Lower lobe of right lung (tissue), 2 donors: ENCODE measurements at regions not wholly inside any gene's neighbourhood (a gene's known extent, or its start where the extent isn't known, plus 50 kb on each side); places are given as distances from the start of the nearest gene placed in this dataset.
"Not testable (repeated sequence)": the region's sequence is repeated elsewhere in the genome, so short reads cannot be mapped to it uniquely, and the experiment has no call there.

ENCODE experiments used
- ATAC-seq, 2 donors: fragments of 200-7000 bp; cut with Tn5 transposase; one replicate each; pipeline ENCODE4 v1.9.1; 2020 to 2022; ENCODE audit warnings: mild to moderate bottlenecking in 2 of 2, moderate library complexity in 2 of 2
- DNase-seq: peaks from one replicate; pipeline ENCODE4 v3.0.0-alpha.2; 2020
- H3K27ac ChIP-seq: fragments of 200-600 bp; one replicate; pipeline ENCODE4 v1.8.0; 2022
- H3K27me3 ChIP-seq: fragments of 200-600 bp; one replicate; pipeline ENCODE4 v1.8.0; 2022; ENCODE audit warnings: low read depth
- H3K36me3 ChIP-seq: fragments of 200-600 bp; one replicate; pipeline ENCODE4 v1.8.0; 2022; ENCODE audit warnings: mild to moderate bottlenecking
- H3K4me1 ChIP-seq: fragments of 200-600 bp; one replicate; pipeline ENCODE4 v1.8.0; 2022
- H3K4me3 ChIP-seq: fragments of 200-600 bp; one replicate; pipeline ENCODE4 v1.8.0; 2022; ENCODE audit warnings: mild to moderate bottlenecking
- H3K9me3 ChIP-seq: fragments of 200-600 bp; one replicate; pipeline ENCODE4 v1.8.0; 2022
- intact Hi-C: fragments of 100-400 bp; cut with DNase I; formaldehyde crosslinking; loops from one replicate; pipeline ENCODE4 v1.11.0; 2022
- TF ChIP-seq, protein P1 (sequence below): fragments of 200-600 bp; IDR thresholded peaks from one replicate; pipeline ENCODE4 v1.8.0; 2022; ENCODE audit warnings: antibody characterized with exemption, mild to moderate bottlenecking
- donor health status: DM: no; HTN: yes; CAD: no; lungs with severe emphysema.

DNA sequence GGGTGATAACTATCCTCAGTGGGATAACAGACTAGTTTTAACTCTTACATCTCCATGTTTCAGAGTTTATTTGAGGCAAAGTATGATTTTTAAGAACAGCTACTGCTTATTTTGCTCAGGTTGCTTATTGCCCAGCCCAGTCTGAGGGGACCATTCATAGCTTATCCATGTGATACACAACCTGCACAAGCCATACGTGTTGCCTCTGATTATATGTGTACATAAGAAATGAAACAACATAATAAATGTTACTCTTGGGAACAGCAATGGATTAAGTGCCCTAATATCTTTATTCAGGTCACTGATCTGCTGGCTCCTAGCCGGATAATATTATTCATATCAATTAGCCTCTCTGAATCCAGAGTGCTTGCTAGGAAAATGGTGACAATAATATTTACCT, 236.2 kb downstream of the CGGBP1 start:
- DNase-seq = no peak
- no peak for ATAC-seq
- Histone ChIP-seq H3K36me3 (no peaks in the 10 kb centered on the region), H3K27me3 (no peaks in the 10 kb centered on the region), H3K4me3 (no peak overlapping the region), H3K9me3 (no peaks in the 10 kb centered on the region), H3K27ac (no peak overlapping the region), H3K4me1 (no peaks in the 10 kb centered on the region)
- TF ChIP-seq, protein P1, sequence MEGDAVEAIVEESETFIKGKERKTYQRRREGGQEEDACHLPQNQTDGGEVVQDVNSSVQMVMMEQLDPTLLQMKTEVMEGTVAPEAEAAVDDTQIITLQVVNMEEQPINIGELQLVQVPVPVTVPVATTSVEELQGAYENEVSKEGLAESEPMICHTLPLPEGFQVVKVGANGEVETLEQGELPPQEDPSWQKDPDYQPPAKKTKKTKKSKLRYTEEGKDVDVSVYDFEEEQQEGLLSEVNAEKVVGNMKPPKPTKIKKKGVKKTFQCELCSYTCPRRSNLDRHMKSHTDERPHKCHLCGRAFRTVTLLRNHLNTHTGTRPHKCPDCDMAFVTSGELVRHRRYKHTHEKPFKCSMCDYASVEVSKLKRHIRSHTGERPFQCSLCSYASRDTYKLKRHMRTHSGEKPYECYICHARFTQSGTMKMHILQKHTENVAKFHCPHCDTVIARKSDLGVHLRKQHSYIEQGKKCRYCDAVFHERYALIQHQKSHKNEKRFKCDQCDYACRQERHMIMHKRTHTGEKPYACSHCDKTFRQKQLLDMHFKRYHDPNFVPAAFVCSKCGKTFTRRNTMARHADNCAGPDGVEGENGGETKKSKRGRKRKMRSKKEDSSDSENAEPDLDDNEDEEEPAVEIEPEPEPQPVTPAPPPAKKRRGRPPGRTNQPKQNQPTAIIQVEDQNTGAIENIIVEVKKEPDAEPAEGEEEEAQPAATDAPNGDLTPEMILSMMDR = no peak
- intact Hi-C loops = no loop called here

DNA sequence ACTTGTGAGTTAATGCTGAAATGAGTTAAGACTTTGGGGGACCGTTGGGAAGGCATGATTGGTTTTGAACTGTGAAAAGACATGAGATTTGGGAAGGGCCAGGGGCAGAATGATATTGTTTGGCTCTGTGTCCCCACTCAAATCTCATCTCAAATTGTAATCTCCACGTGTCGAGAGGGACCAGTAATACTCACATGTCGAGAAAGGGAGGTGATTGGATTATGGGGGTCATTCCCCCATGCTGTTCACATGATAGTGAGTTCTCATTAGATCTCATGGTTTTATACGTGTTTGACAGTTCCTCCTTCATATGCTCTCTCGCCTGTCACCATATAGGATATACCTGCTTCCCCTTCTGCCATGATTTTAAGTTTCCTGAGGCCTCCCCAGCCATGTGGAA, 245.3 kb downstream of the CGGBP1 start:
- H3K27me3 ChIP-seq, H3K4me3 ChIP-seq, H3K9me3 ChIP-seq, H3K27ac ChIP-seq, ATAC-seq, intact Hi-C loops, DNase-seq, H3K4me1 ChIP-seq, H3K36me3 ChIP-seq: not testable (repeated sequence)

DNA sequence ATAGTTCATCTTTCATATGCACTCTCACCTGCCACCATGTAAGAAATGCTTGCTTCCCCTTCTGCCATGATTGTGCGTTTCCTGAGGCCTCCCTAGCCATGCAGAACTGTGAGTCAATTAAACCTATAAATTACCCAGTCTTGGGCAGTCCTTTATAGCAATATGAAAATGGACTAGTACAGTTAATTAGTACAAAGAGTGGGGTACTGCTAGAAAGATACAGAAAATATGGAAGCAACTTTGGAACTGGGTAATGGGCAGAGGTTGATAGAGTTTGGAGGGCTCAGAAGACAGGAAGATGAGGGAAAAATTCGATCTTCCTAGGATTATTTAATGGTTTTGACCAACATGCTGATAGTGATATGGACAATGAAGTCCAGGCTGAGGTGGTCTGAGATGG, 246.9 kb downstream of the CGGBP1 start:
- intact Hi-C loops = no loop called here
- H3K4me1 ChIP-seq = no peaks in the 10 kb centered on the region

DNA sequence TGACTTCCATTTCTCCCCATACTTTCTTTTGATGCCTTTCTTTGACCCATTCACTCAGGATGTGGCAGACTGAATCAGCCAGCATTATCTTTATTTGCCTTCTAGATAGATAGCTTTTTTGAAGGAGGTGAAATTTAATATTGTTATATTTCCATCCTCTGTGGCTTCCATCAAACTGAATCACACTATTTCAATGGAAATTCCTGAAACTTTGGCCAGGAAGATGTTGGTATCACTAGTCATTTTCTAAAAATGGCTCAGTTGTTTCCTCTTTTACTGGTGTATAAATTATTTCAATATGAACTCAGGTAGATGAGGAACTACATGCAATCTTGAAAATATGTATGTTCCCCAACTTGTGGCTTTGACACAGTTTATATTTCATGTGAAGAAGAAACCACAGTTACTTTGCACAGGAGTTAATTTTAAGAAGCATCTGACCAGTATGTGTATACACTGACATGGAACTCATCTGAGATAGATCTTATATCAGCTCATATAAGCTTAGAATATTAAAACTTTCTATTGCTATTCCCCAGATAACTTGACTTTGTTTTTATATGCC, 248.3 kb downstream of the CGGBP1 start:
- DNase-seq = no peak
- Histone ChIP-seq H3K4me1 (no peaks in the 10 kb centered on the region), H3K9me3 (no peaks in the 10 kb centered on the region), H3K27ac (no peak overlapping the region), H3K27me3 (no peaks in the 10 kb centered on the region), H3K36me3 (no peaks in the 10 kb centered on the region), H3K4me3 (no peak overlapping the region)
- TF ChIP-seq, protein P1 = no peak
- intact Hi-C loops = no loop called here
- ATAC-seq = no peak

More for the DNA sequence above, 246.9 kb downstream of the CGGBP1 start:
- Histone ChIP-seq H3K27me3 (no peaks in the 10 kb centered on the region), H3K36me3 (no peaks in the 10 kb centered on the region), H3K27ac (no peak overlapping the region), H3K4me3 (no peak overlapping the region), H3K9me3 (no peaks in the 10 kb centered on the region)
- ATAC-seq (no peak), DNase-seq (no peak)
- TF ChIP-seq, protein P1 = no peak

DNA sequence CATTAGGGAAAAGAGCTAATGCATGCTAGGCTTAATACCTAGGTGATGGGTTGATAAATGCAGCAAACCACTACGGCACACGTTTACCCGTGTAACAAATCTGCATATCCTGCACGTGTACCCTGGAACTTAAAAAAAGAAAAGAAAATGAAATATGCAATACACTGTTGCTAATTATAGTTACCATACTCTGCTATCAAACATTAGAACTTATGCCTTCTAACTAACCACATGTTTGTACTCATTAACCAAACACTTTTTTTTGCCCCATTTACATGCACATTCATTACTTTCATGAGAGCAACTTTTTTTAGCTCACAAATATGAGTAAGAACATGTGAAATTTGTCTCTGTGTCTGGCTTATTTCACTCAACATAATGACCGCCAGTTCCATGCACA, 253.1 kb downstream of the CGGBP1 start:
- DNase-seq = no peak
- intact Hi-C loops = no loop called here
- H3K27ac ChIP-seq = no peak overlapping the region
- H3K9me3 ChIP-seq = no peaks in the 10 kb centered on the region
- no peak for ATAC-seq
- no peaks in the 10 kb centered on the region for H3K27me3 ChIP-seq
- no peaks in the 10 kb centered on the region for H3K4me1 ChIP-seq
- H3K4me3 ChIP-seq = no peak overlapping the region
- H3K36me3 ChIP-seq = no peaks in the 10 kb centered on the region
- TF ChIP-seq, protein P1 = no peak

DNA sequence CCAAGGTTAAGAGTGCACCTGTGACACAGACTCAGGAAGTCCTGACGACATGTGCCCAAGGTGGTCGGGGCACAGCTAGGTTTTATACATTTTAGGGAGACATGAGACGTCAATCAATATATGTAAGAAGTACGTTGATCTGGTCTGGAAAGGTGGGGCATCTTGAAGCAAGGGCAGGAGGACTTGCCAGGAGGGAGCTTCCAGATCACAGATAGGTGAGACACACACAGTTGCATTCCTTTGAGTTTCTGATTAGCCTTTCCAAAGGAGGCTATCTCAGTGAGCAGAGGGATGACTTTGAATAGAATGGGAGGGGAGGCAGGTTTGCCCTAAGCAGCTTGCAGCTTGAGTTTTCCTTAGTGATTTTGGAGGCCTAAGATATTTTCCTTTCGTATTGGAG, 257.4 kb downstream of the CGGBP1 start:
- ATAC-seq = no peak
- H3K9me3 ChIP-seq = no peaks in the 10 kb centered on the region
- TF ChIP-seq, protein P1 = no peak

More for the DNA sequence above, 257.4 kb downstream of the CGGBP1 start:
- Histone ChIP-seq H3K4me1 (no peaks in the 10 kb centered on the region), H3K4me3 (no peak overlapping the region), H3K36me3 (no peaks in the 10 kb centered on the region), H3K27ac (no peak overlapping the region), H3K27me3 (no peaks in the 10 kb centered on the region)
- intact Hi-C loops = no loop called here
- DNase-seq = no peak
